Tongue (tissue), 1 donor: ENCODE measurements at regions not wholly inside any gene's neighbourhood (a gene's known extent, or its start where the extent isn't known, plus 50 kb on each side); places are given as distances from the start of the nearest gene placed in this dataset.

Source experiments
- DNase-seq: peaks from one replicate; pipeline ENCODE4 v3.0.0-alpha.2; 2015

- no peak for DNase-seq
Observed at GRCh38 chr5:2201421-2201820, 318.7 kb upstream of the IRX4 start.

GRCh38 chr5:2201011-2201410 lies 318.3 kb upstream of the IRX4 start:
- DNase-seq, result no peak

- no peak for DNase-seq
Observed at GRCh38 chr5:2200261-2200950, 317.7 kb upstream of the IRX4 start.

- no peak for DNase-seq
Observed at GRCh38 chr5:2199697-2200096, 317.0 kb upstream of the IRX4 start.

- DNase-seq, result no peak
Observed at GRCh38 chr5:2196989-2197619, 314.4 kb upstream of the IRX4 start.

- DNase-seq, result peak; percentile 41
Observed at GRCh38 chr5:2196416-2196815, 313.7 kb upstream of the IRX4 start.

- DNase-seq, result no peak
Observed at GRCh38 chr5:2194949-2195348, 312.2 kb upstream of the IRX4 start.

- no peak for DNase-seq
Observed at GRCh38 chr5:2194236-2194555, 311.5 kb upstream of the IRX4 start.

GRCh38 chr5:2193542-2194235 lies 311.0 kb upstream of the IRX4 start:
- DNase-seq, result no peak

GRCh38 chr5:2193142-2193541 lies 310.4 kb upstream of the IRX4 start:
- no peak for DNase-seq

GRCh38 chr5:2192496-2192895 lies 309.8 kb upstream of the IRX4 start:
- DNase-seq, result no peak

- DNase-seq, result no peak
Observed at GRCh38 chr5:2191972-2192371, 309.2 kb upstream of the IRX4 start.

- no peak for DNase-seq
Observed at GRCh38 chr5:2190549-2190948, 307.8 kb upstream of the IRX4 start.

GRCh38 chr5:2188661-2189060 lies 305.9 kb upstream of the IRX4 start:
- no peak for DNase-seq

GRCh38 chr5:2188137-2188536 lies 305.4 kb upstream of the IRX4 start:
- no peak for DNase-seq

- DNase-seq, result no peak
Observed at GRCh38 chr5:2187687-2188086, 305.0 kb upstream of the IRX4 start.

GRCh38 chr5:2187156-2187555 lies 304.4 kb upstream of the IRX4 start:
- no peak for DNase-seq

GRCh38 chr5:2186472-2187015 lies 303.8 kb upstream of the IRX4 start:
- no peak for DNase-seq

GRCh38 chr5:2185646-2186471 lies 303.1 kb upstream of the IRX4 start:
- DNase-seq, result no peak

GRCh38 chr5:2184563-2185540 lies 302.1 kb upstream of the IRX4 start:
- no peak for DNase-seq

GRCh38 chr5:2184026-2184366 lies 301.3 kb upstream of the IRX4 start:
- DNase-seq, result no peak
